IMR-90 (cell line): ENCODE measurements at regions not wholly inside any gene's neighbourhood (a gene's known extent, or its start where the extent isn't known, plus 50 kb on each side); places are given as distances from the start of the nearest gene placed in this dataset.

Source experiments
- ATAC-seq: fragments of 200-7000 bp; cut with Tn5 transposase; 2 replicates; pipeline ENCODE4 v1.9.1; 2020; ENCODE audit warnings: low read depth, mild to moderate bottlenecking, moderate library complexity
- BruUV-seq: library from RNA; stranded (reverse); fragments of 400-500 nt; replicated peaks from 2 replicates; lab custom pipeline; 2021; lab: Mats Ljungman, UMichigan
- CTCF ChIA-PET: fragments of 300-600 bp; formaldehyde crosslinking; extraction: SDS; loops from one replicate; lab custom pipeline; 2021; ENCODE audit warnings: antibody characterized with exemption; lab: Yijun Ruan, JAX
- POLR2A ChIA-PET: fragments of 300-600 bp; sonication (Branson Sonifier 250); formaldehyde crosslinking; loops from one replicate; lab custom pipeline; 2022; ENCODE audit warnings: antibody characterized with exemption; ENCODE audit not compliant: unreplicated experiment; lab: Charles Lee
- DNase-seq: peaks from one replicate; pipeline ENCODE4 v3.0.0; 2013
- H2AFZ ChIP-seq: replicated peaks from 2 replicates; pipeline ENCODE3; 2013; ENCODE audit warnings: low read length, mild to moderate bottlenecking; ENCODE audit not compliant: poor library complexity
- H2AK5ac ChIP-seq: 2 replicates; pipeline ENCODE4 v1.6.1; 2013; ENCODE audit warnings: low read depth, low read length, inconsistent platforms
- H2AK9ac ChIP-seq: replicated peaks from 2 replicates; pipeline ENCODE3; 2013; ENCODE audit warnings: mild to moderate bottlenecking, low read depth, low read length, moderate library complexity; ENCODE audit not compliant: poor library complexity
- H2BK120ac ChIP-seq: 2 replicates; pipeline ENCODE4 v1.6.1; 2013; ENCODE audit warnings: low read depth, low read length, inconsistent platforms
- H2BK15ac ChIP-seq: 3 replicates; pipeline ENCODE4 v1.6.1; 2013; ENCODE audit warnings: low read depth, low read length, inconsistent platforms
- H2BK20ac ChIP-seq: 2 replicates; pipeline ENCODE4 v1.6.1; 2013; ENCODE audit warnings: low read depth, mild to moderate bottlenecking, inconsistent platforms, low read length, moderate library complexity
- H2BK5ac ChIP-seq: 2 replicates; pipeline ENCODE4 v1.6.1; 2013; ENCODE audit warnings: mild to moderate bottlenecking, low read depth, low read length, inconsistent platforms; ENCODE audit not compliant: poor library complexity, severe bottlenecking
- H3K14ac ChIP-seq: replicated peaks from 2 replicates; pipeline ENCODE4 v1.6.1; 2013; ENCODE audit warnings: low read depth, low read length, inconsistent platforms
- H3K18ac ChIP-seq: 2 replicates; pipeline ENCODE4 v1.6.1; 2013; ENCODE audit warnings: low read depth, low read length, control low read depth
- H3K23ac ChIP-seq: 2 replicates; pipeline ENCODE4 v1.6.1; 2013; ENCODE audit warnings: low read depth, low read length, inconsistent platforms
- H3K27ac ChIP-seq: 2 replicates; pipeline ENCODE4 v1.5.1; 2013; ENCODE audit warnings: mild to moderate bottlenecking, control low read depth, low read length; ENCODE audit not compliant: insufficient read depth
- H3K27me3 ChIP-seq: 2 replicates; pipeline ENCODE4 v1.6.1; 2013; ENCODE audit warnings: low read length; ENCODE audit not compliant: control insufficient read depth, insufficient read depth
- H3K36me3 ChIP-seq: 2 replicates; pipeline ENCODE4 v1.6.1; 2013; ENCODE audit warnings: low read length, mixed read lengths; ENCODE audit not compliant: control insufficient read depth, insufficient read depth
- H3K4ac ChIP-seq: 2 replicates; pipeline ENCODE4 v1.6.1; 2013; ENCODE audit warnings: low read depth, low read length, inconsistent platforms
- H3K4me1 ChIP-seq: 2 replicates; pipeline ENCODE4 v1.6.1; 2013; ENCODE audit warnings: low read length, mixed read lengths; ENCODE audit not compliant: control insufficient read depth, insufficient read depth
- H3K4me2 ChIP-seq: 2 replicates; pipeline ENCODE4 v1.6.1; 2013; ENCODE audit warnings: low read depth, mild to moderate bottlenecking, control low read depth, low read length, moderate library complexity
- H3K4me3 ChIP-seq: 2 replicates; pipeline ENCODE4 v1.5.1; 2013; ENCODE audit warnings: low read depth, mild to moderate bottlenecking, control low read depth, low read length, moderate library complexity; ENCODE audit not compliant: insufficient read depth
- H3K56ac ChIP-seq: 2 replicates; pipeline ENCODE4 v1.6.1; 2013; ENCODE audit warnings: low read length, inconsistent platforms; ENCODE audit not compliant: insufficient read depth; ENCODE audit errors: extremely low read depth
- H3K79me1 ChIP-seq, 2 experiments: 2 replicates each; pipeline ENCODE4 v1.6.1; 2013; ENCODE audit warnings: low read length in 2 of 2, inconsistent platforms in 1 of 2, low read depth in 1 of 2
- H3K9ac ChIP-seq: 2 replicates; pipeline ENCODE4 v1.6.1; 2013; ENCODE audit warnings: low read depth, low read length, control low read depth
- H3K9me1 ChIP-seq: 2 replicates; pipeline ENCODE4 v1.6.1; 2013; ENCODE audit warnings: low read length, inconsistent platforms; ENCODE audit not compliant: insufficient read depth
- H3K9me3 ChIP-seq: 2 replicates; pipeline ENCODE4 v1.6.1; 2013; ENCODE audit warnings: low read length; ENCODE audit not compliant: control insufficient read depth, insufficient read depth
- H4K20me1 ChIP-seq: 2 replicates; pipeline ENCODE4 v1.6.1; 2013; ENCODE audit warnings: low read length, inconsistent platforms; ENCODE audit not compliant: insufficient read depth
- H4K5ac ChIP-seq: 2 replicates; pipeline ENCODE4 v1.6.1; 2013; ENCODE audit warnings: mild to moderate bottlenecking, low read depth, low read length, control low read depth
- H4K8ac ChIP-seq, 2 experiments: 2 replicates each; pipeline ENCODE4 v1.6.1; 2013; ENCODE audit warnings: low read depth in 2 of 2, low read length in 2 of 2, control low read depth in 1 of 2, inconsistent platforms in 1 of 2
- H4K91ac ChIP-seq: 2 replicates; pipeline ENCODE4 v1.6.1; 2013; ENCODE audit warnings: low read depth, low read length, inconsistent platforms; ENCODE audit not compliant: insufficient read depth
- CEBPB ChIP-seq: IDR thresholded peaks from 2 replicates; pipeline ENCODE4 v1.6.1; 2012; ENCODE audit warnings: low read depth, low read length, improper control_type of control experiment
- FOS ChIP-seq: fragments of 150-350 bp; IDR thresholded peaks from 2 replicates; pipeline ENCODE4 v1.6.1; 2016; ENCODE audit warnings: low read depth, low read length
- MAFK ChIP-seq: IDR thresholded peaks from 2 replicates; pipeline ENCODE4 v1.6.1; 2012; ENCODE audit warnings: low read depth, low read length, improper control_type of control experiment
- POLR2A ChIP-seq: IDR thresholded peaks from 2 replicates; pipeline ENCODE4 v1.6.1; 2012; ENCODE audit warnings: mild to moderate bottlenecking, low read depth, low read length
- WGBS, 2 experiments: methylation state at CpG; one replicate each; pipeline versions ENCODE4 v1.1.5 to v1.1.7; 2013; ENCODE audit warnings: missing lambda C conversion rate in 2 of 2; ENCODE audit not compliant: insufficient read length in 1 of 2; ENCODE audit errors: extremely low coverage in 2 of 2; 5-methylcytosine and 5-hydroxymethylcytosine counted together
- dilution Hi-C: fragments of 300-500 bp; cut with HindIII; formaldehyde crosslinking; loops from one replicate; pipeline ENCODE4 v1.14.3; 2018; ENCODE audit warnings: low sequenced_read_pairs; ENCODE audit not compliant: unreplicated experiment
- in situ Hi-C: fragments of 300-500 bp; cut with MboI; formaldehyde crosslinking; loops from 3 replicates; pipeline ENCODE4 v1.14.3; 2019; ENCODE audit warnings: low sequenced_read_pairs, inconsistent platforms, mixed read lengths
- intact Hi-C: fragments of 100-400 bp; cut with micrococcal nuclease; formaldehyde crosslinking; loops from 2 replicates; pipeline ENCODE4 v1.10.0; 2022
- TF ChIP-seq, protein P1 (sequence below): conservative IDR thresholded peaks from 2 replicates; pipeline ENCODE4 v1.5.1; 2012; ENCODE audit warnings: mild to moderate bottlenecking, low read depth, low read length, improper control_type of control experiment
- TF ChIP-seq, protein P2 (sequence below): fragments of 150-350 bp; IDR thresholded peaks from 2 replicates; pipeline ENCODE4 v1.6.1; 2017; ENCODE audit warnings: mild to moderate bottlenecking, antibody characterized with exemption, low read length, low read depth

DNA sequence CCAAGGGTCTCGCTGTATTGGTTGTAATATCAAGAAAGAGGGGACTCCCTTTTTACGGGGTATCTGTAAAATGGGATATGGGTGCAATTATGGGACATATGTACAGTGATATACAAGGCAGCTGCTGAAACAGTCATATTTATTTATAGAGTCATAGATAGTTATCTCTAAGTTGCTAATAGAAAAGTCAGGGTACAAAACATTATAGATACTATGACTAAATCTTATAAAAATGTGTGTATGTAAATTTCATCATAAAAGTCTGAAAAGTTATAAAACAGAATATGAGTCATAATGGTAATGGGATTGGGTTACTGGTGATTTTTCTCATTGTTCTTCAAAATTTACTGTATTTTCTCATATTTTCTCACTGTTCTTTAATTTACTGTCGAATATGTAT is 344.9 kb upstream of the SLCO3A1 start:
- Histone ChIP-seq H2BK20ac (no peak overlapping the region), H3K4ac (no peak overlapping the region), H4K91ac (no peak overlapping the region), H3K27ac (no peak overlapping the region), H3K4me3 (no peak overlapping the region), H3K18ac (no peak overlapping the region), H2AK9ac (no peak overlapping the region), H3K9me3 (no peaks in the 10 kb centered on the region), H2AFZ (no peak overlapping the region), H2BK120ac (no peak overlapping the region), H4K20me1 (no peaks in the 10 kb centered on the region), H3K9ac (no peak overlapping the region), H3K27me3 (no peaks in the 10 kb centered on the region), H2BK5ac (no peak overlapping the region), H3K4me2 (peak overlapping the region; percentile 35; the same call in 1 of the 2 replicates), H2AK5ac (no peak overlapping the region), H3K56ac (no peak overlapping the region), H3K4me1 (peaks cover 4% of the 10 kb centered on the region; the same call in 1 of the 2 replicates), H3K9me1 (0 out of 2 replicates have a peak, but pooled peaks cover 3% of the 10 kb centered on the region), H4K5ac (no peak overlapping the region), H3K23ac (no peak overlapping the region), H3K14ac (no peak overlapping the region), H4K8ac (no peak overlapping the region), H2BK15ac (no peak overlapping the region), H3K79me1 (no peaks in the 10 kb centered on the region), H3K36me3 (no peaks in the 10 kb centered on the region)
- TF ChIP-seq, protein P1, sequence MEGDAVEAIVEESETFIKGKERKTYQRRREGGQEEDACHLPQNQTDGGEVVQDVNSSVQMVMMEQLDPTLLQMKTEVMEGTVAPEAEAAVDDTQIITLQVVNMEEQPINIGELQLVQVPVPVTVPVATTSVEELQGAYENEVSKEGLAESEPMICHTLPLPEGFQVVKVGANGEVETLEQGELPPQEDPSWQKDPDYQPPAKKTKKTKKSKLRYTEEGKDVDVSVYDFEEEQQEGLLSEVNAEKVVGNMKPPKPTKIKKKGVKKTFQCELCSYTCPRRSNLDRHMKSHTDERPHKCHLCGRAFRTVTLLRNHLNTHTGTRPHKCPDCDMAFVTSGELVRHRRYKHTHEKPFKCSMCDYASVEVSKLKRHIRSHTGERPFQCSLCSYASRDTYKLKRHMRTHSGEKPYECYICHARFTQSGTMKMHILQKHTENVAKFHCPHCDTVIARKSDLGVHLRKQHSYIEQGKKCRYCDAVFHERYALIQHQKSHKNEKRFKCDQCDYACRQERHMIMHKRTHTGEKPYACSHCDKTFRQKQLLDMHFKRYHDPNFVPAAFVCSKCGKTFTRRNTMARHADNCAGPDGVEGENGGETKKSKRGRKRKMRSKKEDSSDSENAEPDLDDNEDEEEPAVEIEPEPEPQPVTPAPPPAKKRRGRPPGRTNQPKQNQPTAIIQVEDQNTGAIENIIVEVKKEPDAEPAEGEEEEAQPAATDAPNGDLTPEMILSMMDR: no peak
- TF ChIP-seq CEBPB (peak; percentile 37; the same call in 1 of the 2 replicates), FOS (peak; percentile 55), POLR2A (no peak), MAFK (no peak)
- TF ChIP-seq, protein P2, sequence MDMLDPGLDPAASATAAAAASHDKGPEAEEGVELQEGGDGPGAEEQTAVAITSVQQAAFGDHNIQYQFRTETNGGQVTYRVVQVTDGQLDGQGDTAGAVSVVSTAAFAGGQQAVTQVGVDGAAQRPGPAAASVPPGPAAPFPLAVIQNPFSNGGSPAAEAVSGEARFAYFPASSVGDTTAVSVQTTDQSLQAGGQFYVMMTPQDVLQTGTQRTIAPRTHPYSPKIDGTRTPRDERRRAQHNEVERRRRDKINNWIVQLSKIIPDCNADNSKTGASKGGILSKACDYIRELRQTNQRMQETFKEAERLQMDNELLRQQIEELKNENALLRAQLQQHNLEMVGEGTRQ: no peak
- in situ Hi-C loops (no loop called here), dilution Hi-C loops (no loop called here), intact Hi-C loops (no loop called here)
- no TSS peak for BruUV-seq
- WGBS, 2 experiments: no CpG with 5 or more reads among the region's 3 CpGs
- ChIA-PET CTCF (no interaction called here), POLR2A (no interaction called here)
- ATAC-seq (peak; percentile 44; the same call in 1 of the 2 replicates), DNase-seq (peak; percentile 76)
